GM23338 (cell line): ENCODE measurements at regions not wholly inside any gene's neighbourhood (a gene's known extent, or its start where the extent isn't known, plus 50 kb on each side); places are given as distances from the start of the nearest gene placed in this dataset.

ENCODE experiments used
- ATAC-seq: fragments of 200-7000 bp; cut with Tn5 transposase; 3 replicates; pipeline ENCODE4 v1.9.1; 2020
- DNase-seq: peaks from one replicate; pipeline ENCODE4 v3.0.0-alpha.2; 2015; ENCODE audit warnings: low spot score
- H2AFZ ChIP-seq: fragments of 200-600 bp; sonication (generic); 2 replicates; pipeline ENCODE4 v1.8.0; 2016; ENCODE audit warnings: antibody characterized with exemption, mild to moderate bottlenecking, moderate library complexity
- H3F3A ChIP-seq: fragments of 200-600 bp; sonication (generic); replicated peaks from 2 replicates; pipeline ENCODE4 v1.8.0; 2017; ENCODE audit warnings: antibody characterized with exemption, mixed run types, low read depth
- H3K27ac ChIP-seq: fragments of 200-600 bp; sonication (generic); 2 replicates; pipeline ENCODE4 v1.6.1; 2016; ENCODE audit warnings: low read depth
- H3K27me3 ChIP-seq: fragments of 200-600 bp; sonication (generic); 2 replicates; pipeline ENCODE4 v1.8.0; 2016; ENCODE audit warnings: mild to moderate bottlenecking, mixed run types, moderate library complexity; ENCODE audit not compliant: insufficient read depth
- H3K36me3 ChIP-seq: fragments of 200-600 bp; sonication (generic); 2 replicates; pipeline ENCODE4 v1.8.0; 2016; ENCODE audit warnings: mild to moderate bottlenecking; ENCODE audit not compliant: insufficient read depth
- H3K4me1 ChIP-seq: fragments of 200-600 bp; sonication (generic); 2 replicates; pipeline ENCODE4 v1.8.0; 2016; ENCODE audit warnings: mild to moderate bottlenecking, moderate library complexity; ENCODE audit not compliant: insufficient read depth
- H3K4me2 ChIP-seq: fragments of 200-600 bp; sonication (generic); 2 replicates; pipeline ENCODE4 v1.7.1; 2017; ENCODE audit warnings: mixed run types
- H3K4me3 ChIP-seq: fragments of 200-600 bp; sonication (generic); 2 replicates; pipeline ENCODE4 v1.6.1; 2016; ENCODE audit warnings: mixed run types
- H3K79me2 ChIP-seq: fragments of 200-600 bp; sonication (generic); replicated peaks from 2 replicates; pipeline ENCODE4 v1.8.0; 2017; ENCODE audit warnings: mild to moderate bottlenecking; ENCODE audit not compliant: insufficient read depth
- H3K9me2 ChIP-seq: fragments of 200-600 bp; sonication (generic); 2 replicates; pipeline ENCODE4 v1.8.0; 2017; ENCODE audit not compliant: insufficient read depth
- H4K20me1 ChIP-seq: fragments of 200-600 bp; sonication (generic); replicated peaks from 2 replicates; pipeline ENCODE4 v1.8.0; 2017; ENCODE audit warnings: mild to moderate bottlenecking; ENCODE audit not compliant: insufficient read depth
- H3K27ac Mint-ChIP-seq: 2 replicates; pipeline ENCODE4 v1.8.0; 2020; ENCODE audit warnings: inconsistent platforms, mild to moderate bottlenecking, moderate library complexity, mixed read lengths
- H3K27me3 Mint-ChIP-seq: 3 replicates; pipeline ENCODE4 v1.8.0; 2022; ENCODE audit warnings: low read depth, mild to moderate bottlenecking, moderate library complexity, mixed read lengths, inconsistent platforms; ENCODE audit not compliant: insufficient read depth, poor library complexity
- H3K36me3 Mint-ChIP-seq: 3 replicates; pipeline ENCODE4 v1.8.0; 2021; ENCODE audit warnings: low read depth, mild to moderate bottlenecking, inconsistent platforms, moderate library complexity, mixed read lengths
- H3K4me1 Mint-ChIP-seq: 3 replicates; pipeline ENCODE4 v1.8.0; 2020; ENCODE audit warnings: mild to moderate bottlenecking, inconsistent platforms, mixed read lengths
- H3K4me3 Mint-ChIP-seq: 3 replicates; pipeline ENCODE4 v1.8.0; 2021; ENCODE audit warnings: moderate library complexity, mild to moderate bottlenecking, inconsistent platforms, mixed read lengths
- H3K9me3 Mint-ChIP-seq: 3 replicates; pipeline ENCODE4 v1.8.0; 2020; ENCODE audit warnings: moderate library complexity, mild to moderate bottlenecking, inconsistent platforms, mixed read lengths
- CREB1 ChIP-seq: fragments of 250-450 bp; sonication (Bioruptor Pico); IDR thresholded peaks from 2 replicates; pipeline ENCODE4 v1.5.0; 2020; ENCODE audit warnings: low read depth, mild to moderate bottlenecking, moderate library complexity
- CTCF ChIP-seq, 2 experiments: fragments of 200-600 bp in 1 of 2; sonication (generic) in 1 of 2; conservative IDR thresholded peaks; 2 replicates each; pipeline versions ENCODE4 v1.5.1 to v1.6.1; 2016 to 2017; ENCODE audit warnings: antibody characterized with exemption in 2 of 2, low read depth in 2 of 2, mild to moderate bottlenecking in 2 of 2, moderate library complexity in 1 of 2
- ETS1 ChIP-seq: IDR thresholded peaks from 2 replicates; pipeline ENCODE4 v1.6.1; 2016; ENCODE audit warnings: antibody characterized with exemption
- EZH2 ChIP-seq: fragments of 200-600 bp; sonication (generic); IDR thresholded peaks from one replicate; pipeline ENCODE4 v1.8.0; 2017; ENCODE audit warnings: antibody characterized with exemption, mild to moderate bottlenecking, low read depth; ENCODE audit not compliant: unreplicated experiment
- NANOG ChIP-seq: IDR thresholded peaks from 2 replicates; pipeline ENCODE4 v1.6.1; 2016; ENCODE audit warnings: antibody characterized with exemption, borderline replicate concordance
- POLR2AphosphoS5 ChIP-seq: IDR thresholded peaks from 2 replicates; pipeline ENCODE4 v1.6.1; 2016; ENCODE audit warnings: antibody characterized with exemption, low read depth
- ZNF114 ChIP-seq: fragments of 250-450 bp; sonication (Bioruptor Pico); IDR thresholded peaks from 2 replicates; pipeline ENCODE4 v1.5.0; 2020; ENCODE audit warnings: mild to moderate bottlenecking, moderate library complexity
- ZNF331 ChIP-seq: fragments of 250-450 bp; sonication (Bioruptor Pico); IDR thresholded peaks from 2 replicates; pipeline ENCODE4 v1.5.0; 2020; ENCODE audit warnings: low read depth, mild to moderate bottlenecking, moderate library complexity
- ZNF462 ChIP-seq: fragments of 250-450 bp; sonication (Bioruptor Pico); IDR thresholded peaks from 2 replicates; pipeline ENCODE4 v1.5.0; 2020; ENCODE audit warnings: mild to moderate bottlenecking, moderate library complexity

GRCh38 chr3:74763830-74764229 is 149.4 kb upstream of the CNTN3 start (continued):
- no peak for TF ChIP-seq ZNF331 (CRISPR knock-in tag)
- TF ChIP-seq ETS1 = no peak
- TF ChIP-seq POLR2AphosphoS5 = no peak
- TF ChIP-seq NANOG = no peak

GRCh38 chr3:74756674-74757073 is 142.2 kb upstream of the CNTN3 start:
- Histone ChIP-seq H3K4me2 (no peak overlapping the region), H2AFZ (no peak overlapping the region), H3K27ac (no peak overlapping the region), H3K4me3 (no peak overlapping the region), H3K36me3 (no peaks in the 10 kb centered on the region), H3F3A (no peaks in the 10 kb centered on the region), H3K79me2 (no peaks in the 10 kb centered on the region), H3K9me2 (no peaks in the 10 kb centered on the region; the same call in 1 of the 2 replicates), H4K20me1 (no peaks in the 10 kb centered on the region), H3K27me3 (no peaks in the 10 kb centered on the region), H3K4me1 (no peaks in the 10 kb centered on the region)
- H3K4me3 Mint-ChIP-seq = no peak overlapping the region
- no peak overlapping the region; the same call in 1 of the 2 replicates for H3K27ac Mint-ChIP-seq
- TF ChIP-seq ZNF114 (CRISPR knock-in tag) (no peak), POLR2AphosphoS5 (no peak), CTCF (conservative IDR thresholded peaks at IDR 0.05; ENCODE audit: low read depth in 2 of 2) (no peak), EZH2 (no peak), NANOG (no peak)
- 0 out of 3 replicates have a peak, but pooled peaks cover 2% of the 10 kb centered on the region for H3K4me1 Mint-ChIP-seq
- no peaks in the 10 kb centered on the region for H3K36me3 Mint-ChIP-seq
- ATAC-seq = peak; percentile 49; the same call in 2 of the 3 replicates
- no peaks in the 10 kb centered on the region for H3K27me3 Mint-ChIP-seq
- peak; percentile 6 for DNase-seq
- no peaks in the 10 kb centered on the region for H3K9me3 Mint-ChIP-seq

GRCh38 chr3:74752290-74752689 is 137.8 kb upstream of the CNTN3 start:
- H3K79me2 ChIP-seq = no peaks in the 10 kb centered on the region
- H3K36me3 Mint-ChIP-seq = no peaks in the 10 kb centered on the region
- H3K27me3 ChIP-seq = no peaks in the 10 kb centered on the region
- H3K27ac Mint-ChIP-seq = no peak overlapping the region
- no peaks in the 10 kb centered on the region for H3F3A ChIP-seq
- no peaks in the 10 kb centered on the region for H4K20me1 ChIP-seq
- H3K27ac ChIP-seq = no peak overlapping the region
- no peak for ATAC-seq
- no peaks in the 10 kb centered on the region for H3K9me3 Mint-ChIP-seq
- no peak overlapping the region for H2AFZ ChIP-seq
- H3K27me3 Mint-ChIP-seq = peaks cover 4% of the 10 kb centered on the region
- DNase-seq = no peak
- H3K4me2 ChIP-seq = no peak overlapping the region
- H3K4me1 ChIP-seq = no peaks in the 10 kb centered on the region
- no peak overlapping the region for H3K4me3 Mint-ChIP-seq
- H3K4me3 ChIP-seq = no peak overlapping the region
- no peaks in the 10 kb centered on the region; the same call in 1 of the 2 replicates for H3K9me2 ChIP-seq
- peaks cover 2% of the 10 kb centered on the region; the same call in 1 of the 3 replicates for H3K4me1 Mint-ChIP-seq
- H3K36me3 ChIP-seq = no peaks in the 10 kb centered on the region
- TF ChIP-seq ZNF462 (no peak), EZH2 (no peak), CREB1 (CRISPR knock-in tag) (no peak)
